ENCODE measurements at regions not wholly inside any gene's neighbourhood (a gene's known extent, or its start where the extent isn't known, plus 50 kb on each side); places are given as distances from the start of the nearest gene placed in this dataset.
"Not testable (repeated sequence)": the region's sequence is repeated elsewhere in the genome, so short reads cannot be mapped to it uniquely, and the experiment has no call there.

DNA sequence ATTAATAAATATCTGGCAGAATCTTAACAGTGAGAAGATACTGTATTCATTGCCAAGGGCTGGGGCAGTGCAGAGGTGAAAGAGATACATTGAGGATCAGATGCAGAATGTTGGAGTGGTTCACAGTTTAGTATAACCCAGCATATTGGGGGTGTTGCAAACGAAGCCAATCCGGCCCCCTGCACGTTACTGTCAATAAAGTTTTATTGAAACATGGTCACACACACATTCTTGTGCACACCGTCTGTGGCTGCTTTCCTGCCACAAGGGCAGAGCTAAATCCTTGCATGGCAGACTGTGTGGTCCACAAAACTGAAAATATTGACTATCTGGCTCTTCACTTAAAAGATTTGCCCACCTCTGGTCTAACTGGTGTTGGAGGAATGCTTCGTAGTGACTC lies 119.7 kb downstream of the SHOX start:
- no peak for DNase-seq (ENCODE audit: low read depth in 2 of 2)

DNA sequence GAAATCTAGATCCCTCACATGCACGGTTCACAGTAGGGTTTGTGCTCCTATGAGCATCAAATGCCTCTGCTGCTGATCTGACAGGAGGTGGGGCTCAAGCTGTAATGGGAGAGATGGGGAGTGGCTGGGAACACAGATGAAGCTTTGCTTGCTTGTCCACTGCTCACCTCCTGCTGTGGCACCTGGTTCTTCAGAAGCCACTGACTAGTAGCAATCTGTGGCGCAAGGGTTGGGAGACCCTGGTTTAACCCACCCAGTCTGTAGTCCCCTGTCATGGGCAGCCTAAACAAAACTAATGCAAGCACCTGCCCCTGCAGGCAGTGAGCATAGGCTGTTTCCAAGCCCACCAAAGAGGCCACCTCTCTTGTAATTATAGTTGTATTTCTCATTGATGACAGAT lies 116.6 kb downstream of the SHOX start:
- no peak for DNase-seq (ENCODE audit: low read depth in 2 of 2)

DNA sequence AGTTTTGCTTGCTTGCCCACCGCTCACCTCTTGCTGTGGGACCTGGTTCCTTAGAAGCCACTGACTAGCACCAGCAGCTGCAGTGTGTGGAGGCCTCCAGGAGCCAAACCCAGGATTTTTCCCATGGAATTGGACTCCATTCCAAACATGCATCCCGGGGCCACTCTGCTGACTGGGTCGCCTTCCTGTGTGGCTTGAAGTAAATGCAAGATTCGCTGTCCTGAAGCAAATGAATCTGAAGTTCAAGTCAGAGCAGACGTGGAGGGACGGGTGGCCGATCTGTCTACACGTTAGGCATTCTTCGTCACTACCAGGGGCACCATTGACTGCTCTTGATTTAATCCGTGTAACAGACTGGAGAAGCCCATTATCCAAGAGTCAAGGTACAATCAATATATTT lies 109.0 kb downstream of the SHOX start:
- no peak for DNase-seq (ENCODE audit: low read depth in 2 of 2)

DNA sequence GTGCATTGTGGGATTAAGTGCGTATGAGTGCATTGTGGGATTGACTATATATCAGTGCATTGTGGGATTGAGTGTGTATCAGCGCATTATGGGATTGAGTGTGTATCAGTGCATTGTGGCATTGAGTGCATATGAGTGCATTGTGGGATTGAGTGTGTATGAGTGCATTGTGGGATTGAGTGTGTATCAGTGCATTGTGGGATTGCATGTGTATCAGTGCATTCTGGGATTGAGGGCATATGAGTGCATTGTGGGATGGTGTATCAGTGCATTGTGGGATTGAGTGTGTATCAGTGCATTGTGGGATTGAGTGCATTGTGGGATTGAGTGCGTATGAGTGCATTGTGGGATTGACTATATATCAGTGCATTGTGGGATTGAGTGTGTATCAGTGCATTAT lies 106.4 kb downstream of the SHOX start:
- not testable (repeated sequence) for DNase-seq (ENCODE audit: low read depth in 2 of 2)

DNA sequence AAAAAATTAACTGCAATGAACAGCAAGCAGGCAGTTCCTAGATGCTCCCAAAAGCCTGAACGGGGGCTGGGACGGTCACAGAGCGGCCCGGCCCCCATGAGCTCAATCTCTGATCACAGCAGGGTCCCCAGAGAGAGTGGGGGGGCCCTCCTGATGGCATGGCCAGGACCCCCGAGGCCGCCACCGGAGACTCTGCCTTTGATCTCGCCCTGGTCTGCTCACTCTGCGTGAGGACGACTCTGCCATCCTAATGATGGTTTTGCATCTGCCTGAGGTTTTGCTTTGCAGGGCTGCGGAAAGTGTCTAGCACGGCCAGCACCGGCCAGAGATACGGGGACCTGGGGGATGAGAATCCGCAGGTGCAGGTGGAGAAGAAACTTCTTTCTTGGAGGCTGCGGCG lies 103.8 kb downstream of the SHOX start:
- no peak for DNase-seq (ENCODE audit: low read depth in 2 of 2)

DNA sequence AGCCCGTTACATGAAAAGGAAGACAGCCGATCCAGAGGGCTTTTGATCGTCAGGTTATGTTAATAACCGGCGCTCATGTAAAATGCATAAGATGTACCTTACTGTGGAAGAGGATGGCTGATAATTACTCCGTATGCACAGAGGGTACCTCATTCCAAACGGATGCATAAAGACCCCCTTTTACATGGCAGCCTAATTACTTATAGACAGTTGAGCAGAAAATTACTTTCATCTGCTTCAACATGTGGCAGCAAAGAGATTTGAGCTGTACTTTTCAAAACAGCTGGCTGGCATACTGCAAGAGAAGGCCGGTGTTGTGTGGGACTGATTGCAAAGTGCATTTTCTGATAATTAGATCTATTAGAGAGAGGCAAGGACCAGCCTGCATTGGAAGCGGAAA lies 103.4 kb downstream of the SHOX start:
- no peak for DNase-seq (ENCODE audit: low read depth in 2 of 2)

DNA sequence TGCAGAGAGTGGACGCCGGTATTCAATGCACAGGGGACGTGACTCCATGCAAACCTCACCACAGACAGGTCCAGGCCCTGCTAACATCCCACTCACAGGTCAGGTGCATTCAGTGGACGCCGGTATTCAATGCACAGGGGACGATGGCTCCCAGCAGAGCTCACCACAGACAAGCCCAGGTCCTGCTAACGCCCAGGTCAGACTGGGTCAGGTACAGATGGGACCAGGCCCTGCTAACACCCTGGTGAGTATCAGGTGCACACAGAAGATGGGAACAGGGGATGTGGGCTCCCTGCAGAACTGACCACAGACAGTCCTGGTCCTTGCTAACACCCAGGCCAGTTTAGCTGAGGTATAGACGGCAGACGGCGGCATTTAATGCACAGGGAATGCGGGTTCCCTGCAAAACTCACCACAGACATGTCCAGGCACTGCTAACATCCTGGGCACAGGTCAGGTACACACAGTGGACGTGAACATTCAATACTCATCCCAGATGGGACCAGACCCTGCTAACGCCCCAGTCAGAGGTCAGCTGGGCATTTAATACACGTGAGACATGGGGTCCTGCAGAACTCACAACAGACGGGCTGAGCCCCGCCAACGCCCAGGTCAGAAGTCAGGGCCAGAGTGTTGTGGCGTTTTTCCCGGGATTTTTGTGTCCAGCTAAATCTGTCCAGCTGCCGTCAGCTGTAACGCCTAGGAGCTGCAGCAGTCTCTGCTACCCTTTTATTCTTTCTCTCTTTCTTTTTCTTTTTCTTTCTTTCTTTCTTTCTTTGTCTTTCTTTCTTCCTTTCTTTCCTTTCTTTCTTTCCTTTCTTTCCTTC lies 99.2 kb downstream of the SHOX start:
- no peak for DNase-seq (ENCODE audit: low read depth in 2 of 2)

DNA sequence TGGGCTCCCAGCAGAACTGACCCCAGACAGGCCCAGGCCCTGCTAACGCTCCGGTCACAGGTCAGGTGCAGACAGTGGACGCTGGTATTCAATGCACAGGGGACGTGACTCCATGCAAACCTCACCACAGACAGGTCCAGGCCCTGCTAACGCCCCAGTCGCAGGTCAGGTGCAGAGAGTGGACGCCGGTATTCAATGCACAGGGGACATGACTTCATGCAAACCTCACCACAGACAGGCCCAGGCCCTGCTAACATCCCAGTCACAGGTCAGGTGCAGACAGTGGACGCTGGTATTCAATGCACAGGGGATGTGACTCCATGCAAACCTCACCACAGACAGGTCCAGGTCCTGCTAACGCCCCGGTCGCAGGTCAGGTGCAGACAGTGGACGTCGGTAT lies 98.5 kb downstream of the SHOX start:
- not testable (repeated sequence) for DNase-seq (ENCODE audit: low read depth in 2 of 2)

DNA sequence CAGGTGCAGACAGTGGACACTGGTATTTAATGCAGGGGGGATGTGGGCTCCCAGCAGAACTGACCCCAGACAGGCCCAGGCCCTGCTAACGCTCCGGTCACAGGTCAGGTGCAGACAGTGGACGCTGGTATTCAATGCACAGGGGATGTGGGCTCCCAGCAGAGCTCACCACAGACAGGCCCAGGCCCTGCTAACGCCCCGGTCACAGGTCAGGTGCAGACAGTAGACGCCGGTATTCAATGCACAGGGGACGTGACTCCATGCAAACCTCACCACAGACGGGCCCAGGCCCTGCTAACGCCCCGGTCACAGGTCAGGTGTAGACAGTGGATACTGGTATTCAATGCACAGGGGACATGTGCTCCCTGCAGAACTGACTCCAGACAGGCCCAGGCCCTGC lies 98.0 kb downstream of the SHOX start:
- not testable (repeated sequence) for DNase-seq (ENCODE audit: low read depth in 2 of 2)

DNA sequence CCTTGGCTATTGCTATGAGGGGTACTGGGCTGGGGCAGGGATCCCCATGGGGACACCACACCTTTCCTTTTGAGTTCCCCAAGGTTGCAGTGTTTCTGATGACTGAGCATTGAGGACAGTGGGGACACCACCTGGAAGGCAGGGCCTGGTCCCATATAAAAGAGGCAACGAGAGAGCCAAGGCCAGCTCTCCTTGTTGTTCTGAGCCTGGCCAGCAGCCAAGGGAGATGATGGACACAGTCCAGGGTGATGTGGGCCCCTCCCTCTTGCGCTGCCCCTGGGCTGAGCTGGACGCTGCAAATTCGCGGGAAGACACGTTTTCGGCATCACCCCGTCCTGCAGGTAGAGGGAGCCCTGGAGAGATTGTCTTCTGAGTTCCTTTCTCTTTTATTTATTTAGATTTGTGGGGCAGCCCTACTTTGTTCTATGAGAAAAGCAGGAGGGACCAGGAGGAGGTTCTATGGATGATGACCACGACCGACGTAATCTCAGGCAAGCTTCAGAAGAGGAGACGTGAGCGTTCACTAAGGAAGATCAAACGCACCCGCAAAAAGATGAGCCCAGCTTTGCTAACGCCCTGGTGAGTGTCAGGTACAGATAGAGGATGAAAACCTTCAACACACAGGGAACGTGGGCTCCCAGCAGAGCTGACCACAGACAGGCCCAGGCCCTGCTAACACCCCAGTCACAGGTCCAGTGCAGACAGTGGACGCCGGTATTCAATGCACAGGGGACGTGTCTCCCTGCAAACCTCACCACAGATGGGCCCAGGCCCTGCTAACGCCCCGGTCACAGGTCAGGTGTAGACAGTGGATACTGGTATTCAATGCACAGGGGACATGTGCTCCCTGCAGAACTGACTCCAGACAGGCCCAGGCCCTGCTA lies 97.4 kb downstream of the SHOX start:
- no peak for DNase-seq (ENCODE audit: low read depth in 2 of 2)

DNA sequence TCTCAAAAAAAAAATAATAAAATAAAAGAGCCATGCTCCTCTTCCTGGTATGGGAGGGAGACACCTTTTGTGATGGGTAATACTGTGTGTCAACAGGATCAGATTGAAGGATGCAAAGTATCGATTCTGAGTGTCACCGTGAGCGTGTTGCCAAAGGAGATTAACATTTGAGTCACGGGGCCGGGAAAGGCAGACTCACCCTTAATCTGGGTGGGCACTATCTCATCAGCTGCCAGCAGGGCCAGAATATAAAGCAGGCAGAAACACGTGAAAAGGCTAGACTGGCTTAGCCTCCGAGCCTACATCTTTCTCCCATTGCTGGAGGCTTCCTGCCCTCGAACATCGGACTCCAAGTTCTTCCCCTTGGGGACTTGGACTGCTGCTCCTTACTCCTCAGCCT lies 95.4 kb downstream of the SHOX start:
- DNase-seq (ENCODE audit: low read depth in 2 of 2), result no peak

DNA sequence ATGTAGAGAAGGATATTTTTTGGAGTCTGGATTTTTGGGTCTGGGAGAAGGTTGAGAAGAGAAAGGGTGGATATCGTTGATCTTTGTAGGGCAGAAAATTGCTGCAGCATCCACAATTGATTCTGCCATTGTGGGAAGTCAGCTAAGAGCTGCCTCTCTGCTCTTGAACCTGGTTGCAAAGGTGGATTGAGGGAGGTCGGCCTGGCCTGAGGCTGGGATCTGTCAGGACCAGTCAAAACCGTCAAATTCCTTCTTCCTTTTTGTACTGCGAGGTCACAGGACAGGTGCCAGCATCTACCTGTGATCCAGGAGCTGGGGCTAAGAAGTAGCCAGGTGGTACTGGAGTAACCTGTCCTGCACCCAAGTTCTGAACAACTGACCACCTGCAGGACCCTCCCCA lies 93.7 kb downstream of the SHOX start:
- no peak for DNase-seq (ENCODE audit: low read depth in 2 of 2)

DNA sequence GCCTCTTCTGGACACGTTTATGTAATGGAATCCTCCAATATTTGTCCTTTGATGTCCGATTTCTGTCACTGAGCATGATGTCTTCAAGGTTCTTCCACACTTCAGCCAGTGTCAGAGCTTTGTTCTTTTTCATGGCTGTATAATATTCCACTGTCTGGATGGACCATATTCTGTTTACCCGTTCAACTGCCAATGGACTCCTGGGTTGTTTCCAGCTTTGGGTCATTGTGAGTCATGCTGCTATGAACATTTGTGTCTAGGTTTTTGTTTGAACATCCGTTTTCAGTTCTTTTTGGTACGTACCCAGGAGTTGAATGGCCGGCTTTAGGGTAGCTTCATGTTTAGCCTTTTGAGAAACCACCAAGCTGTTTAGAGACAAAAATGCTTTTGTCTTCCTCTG lies 93.2 kb downstream of the SHOX start:
- DNase-seq (ENCODE audit: low read depth in 2 of 2), result no peak

DNA sequence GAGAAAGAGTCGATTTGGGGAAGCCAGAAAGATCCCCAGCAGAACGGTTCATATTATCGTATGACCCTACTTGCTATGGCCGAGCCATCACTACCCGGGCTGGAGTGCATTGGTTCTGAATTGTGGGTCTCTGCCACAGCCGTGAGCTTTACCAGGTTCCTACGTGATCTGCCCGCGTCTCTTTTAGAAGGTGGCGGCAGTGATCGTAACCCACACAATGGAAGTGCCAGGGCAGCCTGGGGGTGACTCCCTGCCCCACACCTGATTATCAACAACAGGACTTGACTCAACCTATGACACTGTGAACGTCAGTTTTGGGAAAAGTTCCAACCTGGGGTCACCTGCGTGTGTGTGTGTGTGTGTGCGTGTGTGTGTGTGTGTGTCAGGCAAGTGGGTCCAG lies 90.8 kb downstream of the SHOX start:
- no peak for DNase-seq (ENCODE audit: low read depth in 2 of 2)

DNA sequence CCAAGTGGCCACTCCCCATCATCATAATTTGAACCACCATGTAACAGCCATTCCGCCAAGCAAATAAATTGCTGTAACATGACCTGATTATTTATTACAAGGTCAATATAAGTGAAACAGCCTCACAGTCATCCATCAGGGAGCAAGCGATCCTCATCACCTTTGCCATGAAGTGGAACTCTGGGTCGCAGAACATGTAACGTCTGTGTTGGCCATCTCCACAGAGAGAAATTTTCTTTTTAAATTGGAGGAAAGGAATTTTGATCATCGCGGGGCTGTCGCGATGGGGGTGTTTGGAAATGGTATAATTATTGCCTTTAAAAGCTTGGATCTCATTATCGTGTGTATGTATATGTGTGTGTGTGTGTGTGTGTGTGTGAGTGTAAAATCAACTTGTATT lies 90.2 kb downstream of the SHOX start:
- no peak for DNase-seq (ENCODE audit: low read depth in 2 of 2)

DNA sequence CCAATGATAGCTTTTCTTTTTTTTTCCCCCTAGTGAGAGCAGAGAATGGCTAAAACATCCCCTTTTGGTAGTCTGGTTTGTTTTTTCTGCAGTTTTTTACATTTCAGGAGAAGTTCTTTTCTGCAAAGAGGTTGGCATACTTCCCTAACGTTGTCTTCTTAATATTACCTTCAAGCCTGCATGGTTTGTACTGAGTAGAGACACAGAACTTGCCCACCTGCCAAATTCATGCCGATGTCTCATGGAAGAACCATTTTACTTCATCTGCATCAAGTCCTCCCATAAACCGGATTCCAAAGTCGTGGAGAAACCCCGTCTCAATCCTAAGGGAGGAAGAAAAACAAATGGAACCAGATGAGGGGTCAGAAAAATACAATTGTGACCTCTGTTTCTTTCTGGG lies 89.7 kb downstream of the SHOX start:
- no peak for DNase-seq (ENCODE audit: low read depth in 2 of 2)

DNA sequence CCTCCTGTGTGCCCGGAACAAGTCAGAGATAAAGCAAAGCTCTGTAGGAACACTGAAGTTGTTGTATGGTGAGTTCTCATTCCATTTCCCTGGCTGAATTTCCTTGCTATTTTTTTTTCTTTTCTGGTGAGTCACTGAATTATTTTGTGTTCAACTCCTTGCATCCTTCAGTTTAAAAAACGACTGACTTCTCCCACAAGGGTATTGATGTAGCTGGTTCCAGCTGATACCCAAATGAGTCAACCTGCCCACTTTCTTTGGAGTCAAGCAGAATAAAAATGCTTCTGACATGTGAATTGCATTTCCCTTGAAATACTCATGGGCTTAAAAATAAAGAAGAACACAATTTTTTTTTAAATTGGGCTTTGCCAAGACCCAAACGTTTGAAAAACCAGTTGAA lies 85.5 kb downstream of the SHOX start:
- DNase-seq (ENCODE audit: low read depth in 2 of 2), result peak in 1 of 2 experiments; percentile 21

DNA sequence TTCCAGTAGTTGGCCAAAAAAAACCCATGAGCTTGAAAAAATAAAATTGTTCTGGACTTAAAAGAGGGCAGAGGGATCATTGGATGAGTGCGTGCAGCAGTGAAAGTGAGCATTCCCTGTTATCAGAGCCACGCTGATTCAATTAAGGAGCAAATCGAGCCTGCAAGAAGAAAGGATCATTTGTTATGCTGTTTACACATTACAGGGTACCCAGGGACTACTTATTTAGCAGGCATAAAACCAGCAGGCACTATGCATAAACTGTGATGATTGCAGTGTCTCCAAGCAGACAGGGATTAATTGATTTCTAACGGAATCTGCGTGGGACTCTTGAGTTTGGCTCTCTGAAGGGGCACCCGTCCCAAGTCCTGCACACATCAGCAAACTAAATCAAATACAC lies 83.5 kb downstream of the SHOX start:
- DNase-seq (ENCODE audit: low read depth in 2 of 2), result no peak
